ENCODE measurements at regions not wholly inside any gene's neighbourhood (a gene's known extent, or its start where the extent isn't known, plus 50 kb on each side); places are given as distances from the start of the nearest gene placed in this dataset.

DNA sequence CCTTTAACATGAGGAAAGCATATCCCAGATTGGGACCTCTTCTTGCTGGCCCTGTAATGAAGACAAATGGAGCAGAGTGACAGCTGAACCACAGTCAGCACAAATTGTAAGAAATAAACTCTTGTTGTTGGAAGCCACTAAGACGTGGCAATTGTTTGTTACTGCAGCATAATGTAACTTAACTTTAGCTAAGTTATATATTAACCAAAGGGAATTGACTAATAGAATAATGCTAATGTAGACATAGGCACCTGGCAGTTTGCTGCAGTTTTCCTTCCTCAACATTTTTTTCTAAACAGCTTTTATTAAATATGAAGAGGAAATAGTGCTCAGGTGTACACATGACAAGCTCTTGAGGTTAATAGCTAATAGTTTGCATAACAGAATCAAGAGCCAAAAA, 300.7 kb upstream of the SLC30A5 start:
- Mint-ChIP-seq H3K36me3 (no peaks in the 10 kb centered on the region), H3K4me1 (no peaks in the 10 kb centered on the region), H3K27me3 (ENCODE audit: low read depth in 2 of 2) (peaks cover 7 to 14% of the 10 kb centered on the region in 2 donors), H3K9me3 (no peaks in the 10 kb centered on the region), H3K27ac (no peak overlapping the region), H3K4me3 (no peak overlapping the region)
- Histone ChIP-seq H3K27me3 (ENCODE audit: control insufficient read depth, insufficient read depth, low read length) (no peaks in the 10 kb centered on the region), H3K4me1 (ENCODE audit: control insufficient read depth, insufficient read depth, low read length) (no peaks in the 10 kb centered on the region), H3K9me3 (ENCODE audit: control insufficient read depth, insufficient read depth, low read length) (no peaks in the 10 kb centered on the region), H3K27ac (ENCODE audit: low read length) (no peak overlapping the region), H3K36me3 (ENCODE audit: control insufficient read depth, insufficient read depth, low read length) (no peaks in the 10 kb centered on the region), H3K4me3 (ENCODE audit: low read length) (no peak overlapping the region)
- no peak for DNase-seq
- ATAC-seq: no peak
- TF ChIP-seq, protein P1, sequence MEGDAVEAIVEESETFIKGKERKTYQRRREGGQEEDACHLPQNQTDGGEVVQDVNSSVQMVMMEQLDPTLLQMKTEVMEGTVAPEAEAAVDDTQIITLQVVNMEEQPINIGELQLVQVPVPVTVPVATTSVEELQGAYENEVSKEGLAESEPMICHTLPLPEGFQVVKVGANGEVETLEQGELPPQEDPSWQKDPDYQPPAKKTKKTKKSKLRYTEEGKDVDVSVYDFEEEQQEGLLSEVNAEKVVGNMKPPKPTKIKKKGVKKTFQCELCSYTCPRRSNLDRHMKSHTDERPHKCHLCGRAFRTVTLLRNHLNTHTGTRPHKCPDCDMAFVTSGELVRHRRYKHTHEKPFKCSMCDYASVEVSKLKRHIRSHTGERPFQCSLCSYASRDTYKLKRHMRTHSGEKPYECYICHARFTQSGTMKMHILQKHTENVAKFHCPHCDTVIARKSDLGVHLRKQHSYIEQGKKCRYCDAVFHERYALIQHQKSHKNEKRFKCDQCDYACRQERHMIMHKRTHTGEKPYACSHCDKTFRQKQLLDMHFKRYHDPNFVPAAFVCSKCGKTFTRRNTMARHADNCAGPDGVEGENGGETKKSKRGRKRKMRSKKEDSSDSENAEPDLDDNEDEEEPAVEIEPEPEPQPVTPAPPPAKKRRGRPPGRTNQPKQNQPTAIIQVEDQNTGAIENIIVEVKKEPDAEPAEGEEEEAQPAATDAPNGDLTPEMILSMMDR (IDR thresholded peaks at IDR 0.05): no peak
- intact Hi-C loops (cut with micrococcal nuclease): no loop called here
- no CpG with 5 or more reads among the region's 1 CpG for WGBS (ENCODE audit: insufficient coverage)

DNA sequence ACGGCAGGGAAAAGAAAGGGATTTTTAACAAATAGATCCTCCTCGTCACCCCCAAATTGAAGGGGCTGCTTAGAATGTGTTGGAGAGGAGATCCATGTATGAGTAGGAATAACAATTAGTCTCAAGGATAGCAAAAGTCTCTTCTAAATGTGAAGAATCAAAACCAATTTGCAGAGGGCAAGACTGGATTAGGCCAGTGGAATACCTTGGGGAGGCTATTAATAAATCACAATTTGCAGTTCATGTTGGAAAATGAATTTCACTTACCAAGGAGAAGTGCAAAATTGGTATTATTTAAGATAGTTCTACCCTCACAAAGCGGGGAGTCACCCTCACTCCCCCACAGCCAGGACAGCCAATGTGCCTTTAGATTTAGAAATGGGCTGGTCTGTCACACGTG, 299.8 kb upstream of the SLC30A5 start:
- Mint-ChIP-seq H3K9me3 (no peaks in the 10 kb centered on the region), H3K27ac (no peak overlapping the region), H3K27me3 (ENCODE audit: low read depth in 2 of 2) (peaks cover 7 to 13% of the 10 kb centered on the region in 2 donors), H3K4me1 (no peaks in the 10 kb centered on the region), H3K36me3 (no peaks in the 10 kb centered on the region), H3K4me3 (no peak overlapping the region)
- no peak overlapping the region for H3K4me3 ChIP-seq (ENCODE audit: low read length)
- H3K27me3 ChIP-seq (ENCODE audit: control insufficient read depth, insufficient read depth, low read length): no peaks in the 10 kb centered on the region
- H3K36me3 ChIP-seq (ENCODE audit: control insufficient read depth, insufficient read depth, low read length): no peaks in the 10 kb centered on the region
- TF ChIP-seq, protein P1 (IDR thresholded peaks at IDR 0.05): no peak
- H3K27ac ChIP-seq (ENCODE audit: low read length): no peak overlapping the region
- no peak for DNase-seq
- no peaks in the 10 kb centered on the region for H3K9me3 ChIP-seq (ENCODE audit: control insufficient read depth, insufficient read depth, low read length)
- no peaks in the 10 kb centered on the region for H3K4me1 ChIP-seq (ENCODE audit: control insufficient read depth, insufficient read depth, low read length)
- 87% methylated on average over 4 of the region's 4 CpGs for WGBS (ENCODE audit: insufficient coverage)
- intact Hi-C loops (cut with micrococcal nuclease): no loop called here
- ATAC-seq: no peak

DNA sequence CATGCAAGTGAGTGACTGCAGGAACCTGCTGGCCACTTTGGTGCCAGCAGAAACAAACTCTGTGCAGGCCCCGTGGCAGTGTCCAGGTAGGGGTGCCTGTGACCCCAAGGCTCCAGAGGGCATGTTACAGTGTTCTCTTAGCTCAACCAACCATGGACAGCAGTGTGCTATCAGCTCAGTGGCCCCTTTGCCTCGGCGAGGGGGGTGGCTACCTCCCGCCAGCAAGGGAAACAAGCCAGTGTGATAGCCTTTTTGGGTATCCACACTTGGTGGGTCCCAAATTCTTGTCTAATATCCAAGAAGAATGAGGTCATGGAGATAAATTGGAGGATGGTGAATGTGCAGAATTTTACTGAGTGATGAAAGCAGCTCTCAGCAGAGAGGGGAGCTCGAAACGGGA, 298.6 kb upstream of the SLC30A5 start:
- WGBS (ENCODE audit: insufficient coverage): 89% methylated on average over 6 of the region's 6 CpGs

More for the DNA sequence above, 298.6 kb upstream of the SLC30A5 start:
- no peak overlapping the region for H3K4me3 Mint-ChIP-seq
- TF ChIP-seq, protein P1 (IDR thresholded peaks at IDR 0.05): no peak
- ATAC-seq (no peak), DNase-seq (no peak)
- Histone ChIP-seq H3K4me1 (ENCODE audit: control insufficient read depth, insufficient read depth, low read length) (no peaks in the 10 kb centered on the region), H3K4me3 (ENCODE audit: low read length) (no peak overlapping the region), H3K36me3 (ENCODE audit: control insufficient read depth, insufficient read depth, low read length) (no peaks in the 10 kb centered on the region), H3K27ac (ENCODE audit: low read length) (no peak overlapping the region), H3K9me3 (ENCODE audit: control insufficient read depth, insufficient read depth, low read length) (no peaks in the 10 kb centered on the region), H3K27me3 (ENCODE audit: control insufficient read depth, insufficient read depth, low read length) (no peaks in the 10 kb centered on the region)
- H3K4me1 Mint-ChIP-seq: no peaks in the 10 kb centered on the region
- no peaks in the 10 kb centered on the region for H3K36me3 Mint-ChIP-seq
- no peak overlapping the region for H3K27ac Mint-ChIP-seq
- H3K9me3 Mint-ChIP-seq: no peaks in the 10 kb centered on the region
- intact Hi-C loops (cut with micrococcal nuclease): no loop called here
- H3K27me3 Mint-ChIP-seq (ENCODE audit: low read depth in 2 of 2): peaks cover 7 to 8% of the 10 kb centered on the region in 2 donors
